Lower leg skin (tissue), 3 donors: ENCODE measurements at regions not wholly inside any gene's neighbourhood (a gene's known extent, or its start where the extent isn't known, plus 50 kb on each side); places are given as distances from the start of the nearest gene placed in this dataset.

Experiments
- CTCF ChIP-seq, 3 donors: fragments of 450-650 bp; IDR thresholded peaks; one replicate each; pipeline ENCODE4 v1.5.1; 2016; ENCODE audit warnings: antibody characterized with exemption in 3 of 3, mild to moderate bottlenecking in 3 of 3, moderate library complexity in 2 of 3
- POLR2A ChIP-seq, 2 donors: fragments of 450-650 bp; IDR thresholded peaks; one replicate each; pipeline ENCODE4 v1.6.1; 2016 to 2017; ENCODE audit warnings: antibody characterized with exemption in 2 of 2, mild to moderate bottlenecking in 1 of 2, moderate library complexity in 1 of 2

DNA sequence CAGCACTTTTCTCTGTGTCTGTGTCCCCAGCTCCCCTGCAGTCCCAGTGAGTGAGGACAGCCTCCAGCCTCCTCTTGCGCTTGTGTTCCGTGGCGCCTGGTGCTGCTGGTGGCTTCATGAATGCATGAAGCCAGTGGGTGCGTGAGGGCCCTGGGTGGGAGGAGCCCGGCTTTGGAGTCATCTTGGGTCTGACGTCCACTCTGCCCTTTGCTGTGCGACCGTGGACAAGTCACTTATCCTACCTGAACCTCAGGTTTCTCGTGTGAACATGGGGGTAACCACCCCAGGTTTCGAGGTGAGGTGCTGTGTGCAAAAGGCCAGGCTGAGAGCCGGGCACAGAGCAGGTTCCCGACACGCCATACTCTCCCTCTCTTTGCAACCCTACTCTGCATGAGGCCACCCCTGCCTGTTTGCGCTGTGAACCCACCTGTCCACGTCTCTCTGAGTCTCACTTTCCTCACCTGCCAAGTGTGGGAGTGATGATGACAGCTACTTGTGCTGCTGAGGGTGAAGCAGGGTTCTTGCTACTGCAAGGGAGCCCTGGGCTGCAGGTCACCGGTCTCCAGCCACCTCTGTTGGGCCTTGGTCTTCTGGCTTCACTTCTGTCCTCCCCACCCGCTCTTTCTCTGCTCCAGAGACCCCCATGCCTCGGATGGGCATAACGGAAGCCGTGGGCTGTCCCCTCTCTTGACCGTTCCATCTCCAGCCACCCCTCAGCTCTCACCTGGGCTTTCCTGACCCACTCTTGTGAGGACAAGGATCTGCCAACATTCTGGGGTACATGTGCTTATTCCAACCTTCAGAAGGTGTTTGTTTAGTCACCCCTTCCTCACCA is 537.6 kb downstream of the TBC1D22A start:
- TF ChIP-seq CTCF (IDR thresholded peaks at IDR 0.05) (no peak), POLR2A (IDR thresholded peaks at IDR 0.05) (no peak)
